Inflammatory macrophage treated with lipopolysaccharide for 4 hours (primary cell): ENCODE measurements at regions not wholly inside any gene's neighbourhood (a gene's known extent, or its start where the extent isn't known, plus 50 kb on each side); places are given as distances from the start of the nearest gene placed in this dataset.

Experiments
- DNase-seq: peaks from one replicate; pipeline ENCODE4 v3.0.0-alpha.2; 2020

GRCh38 chr12:68560851-68561422, 49.8 kb upstream of the RAP1B start:
- DNase-seq: no peak
